ENCODE measurements at regions not wholly inside any gene's neighbourhood (a gene's known extent, or its start where the extent isn't known, plus 50 kb on each side); places are given as distances from the start of the nearest gene placed in this dataset.

DNA sequence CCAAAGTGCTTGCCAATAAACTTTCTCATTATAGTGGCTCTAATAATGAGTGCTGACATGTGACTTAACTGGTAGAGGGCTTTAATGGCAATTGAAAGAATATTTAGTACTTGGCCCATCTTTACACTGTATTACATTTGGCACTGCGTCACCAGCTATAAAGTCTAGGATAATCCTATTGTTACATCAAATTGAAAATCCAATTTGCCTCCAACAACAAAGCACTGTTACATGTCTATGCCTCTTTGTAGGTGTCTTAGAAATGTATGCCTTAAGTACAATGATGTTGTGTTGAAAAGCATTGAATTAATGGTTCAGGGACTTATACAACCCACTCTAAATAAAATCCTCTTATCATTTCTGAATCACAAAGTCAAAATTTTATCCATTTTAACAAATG lies 420.4 kb upstream of the JAG1 start:
- Histone ChIP-seq H3K4me3 (ENCODE audit: low read depth, low read length) (no peak overlapping the region), H3K9me3 (no peaks in the 10 kb centered on the region), H3K27me3 (no peaks in the 10 kb centered on the region), H3K36me3 (no peaks in the 10 kb centered on the region), H3K4me1 (no peaks in the 10 kb centered on the region)
- TF ChIP-seq, protein P1, sequence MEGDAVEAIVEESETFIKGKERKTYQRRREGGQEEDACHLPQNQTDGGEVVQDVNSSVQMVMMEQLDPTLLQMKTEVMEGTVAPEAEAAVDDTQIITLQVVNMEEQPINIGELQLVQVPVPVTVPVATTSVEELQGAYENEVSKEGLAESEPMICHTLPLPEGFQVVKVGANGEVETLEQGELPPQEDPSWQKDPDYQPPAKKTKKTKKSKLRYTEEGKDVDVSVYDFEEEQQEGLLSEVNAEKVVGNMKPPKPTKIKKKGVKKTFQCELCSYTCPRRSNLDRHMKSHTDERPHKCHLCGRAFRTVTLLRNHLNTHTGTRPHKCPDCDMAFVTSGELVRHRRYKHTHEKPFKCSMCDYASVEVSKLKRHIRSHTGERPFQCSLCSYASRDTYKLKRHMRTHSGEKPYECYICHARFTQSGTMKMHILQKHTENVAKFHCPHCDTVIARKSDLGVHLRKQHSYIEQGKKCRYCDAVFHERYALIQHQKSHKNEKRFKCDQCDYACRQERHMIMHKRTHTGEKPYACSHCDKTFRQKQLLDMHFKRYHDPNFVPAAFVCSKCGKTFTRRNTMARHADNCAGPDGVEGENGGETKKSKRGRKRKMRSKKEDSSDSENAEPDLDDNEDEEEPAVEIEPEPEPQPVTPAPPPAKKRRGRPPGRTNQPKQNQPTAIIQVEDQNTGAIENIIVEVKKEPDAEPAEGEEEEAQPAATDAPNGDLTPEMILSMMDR (IDR thresholded peaks at IDR 0.05; ENCODE audit: low read depth, low read length), result no peak
- DNase-seq, result no peak

DNA sequence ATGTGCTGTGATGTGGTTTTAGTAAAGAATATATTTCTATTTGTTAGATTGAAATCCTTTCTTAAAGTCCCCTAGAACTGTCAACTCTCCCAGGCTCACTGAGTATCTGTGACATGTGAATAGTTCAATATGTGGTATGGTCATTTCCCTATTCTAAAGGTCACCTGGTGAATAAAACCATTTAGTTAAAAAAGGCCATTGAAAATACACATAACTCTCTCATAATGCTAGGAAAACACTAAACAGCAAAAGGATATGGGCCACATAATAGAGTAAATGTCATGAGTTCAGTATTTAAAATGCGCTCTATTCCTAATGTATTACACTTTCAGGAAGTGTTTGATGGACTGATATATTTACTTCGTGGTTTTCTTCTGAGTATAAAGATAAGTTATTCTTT lies 420.9 kb upstream of the JAG1 start:
- Histone ChIP-seq H3K4me3 (ENCODE audit: low read depth, low read length) (no peak overlapping the region), H3K36me3 (no peaks in the 10 kb centered on the region), H3K27me3 (no peaks in the 10 kb centered on the region), H3K9me3 (no peaks in the 10 kb centered on the region), H3K4me1 (no peaks in the 10 kb centered on the region)
- DNase-seq, result no peak
- TF ChIP-seq, protein P1 (IDR thresholded peaks at IDR 0.05; ENCODE audit: low read depth, low read length), result no peak

DNA sequence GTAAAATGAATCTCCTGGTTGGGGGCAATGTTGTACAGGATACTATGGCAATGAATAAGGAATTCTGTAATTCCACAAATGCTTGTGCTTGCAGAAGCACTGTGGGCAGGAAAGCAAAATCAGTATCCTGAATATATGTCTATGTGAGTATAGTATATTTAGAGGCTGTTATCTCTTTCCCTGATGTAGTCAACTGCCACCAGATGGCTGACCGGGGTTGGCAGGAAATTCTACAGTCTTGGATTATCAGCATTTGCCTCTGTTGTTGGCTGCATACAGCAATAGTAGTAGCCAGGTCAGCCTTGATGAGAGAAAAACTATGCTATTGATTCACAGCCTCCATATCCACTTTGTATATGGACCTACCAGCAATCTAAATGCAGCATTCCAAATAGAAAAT lies 425.1 kb upstream of the JAG1 start:
- Histone ChIP-seq H3K36me3 (no peaks in the 10 kb centered on the region), H3K9me3 (no peaks in the 10 kb centered on the region; the same call in 1 of the 2 replicates), H3K4me1 (no peaks in the 10 kb centered on the region), H3K4me3 (ENCODE audit: low read depth, low read length) (no peak overlapping the region), H3K27me3 (no peaks in the 10 kb centered on the region)
- TF ChIP-seq, protein P1 (IDR thresholded peaks at IDR 0.05; ENCODE audit: low read depth, low read length), result no peak
- DNase-seq, result no peak

DNA sequence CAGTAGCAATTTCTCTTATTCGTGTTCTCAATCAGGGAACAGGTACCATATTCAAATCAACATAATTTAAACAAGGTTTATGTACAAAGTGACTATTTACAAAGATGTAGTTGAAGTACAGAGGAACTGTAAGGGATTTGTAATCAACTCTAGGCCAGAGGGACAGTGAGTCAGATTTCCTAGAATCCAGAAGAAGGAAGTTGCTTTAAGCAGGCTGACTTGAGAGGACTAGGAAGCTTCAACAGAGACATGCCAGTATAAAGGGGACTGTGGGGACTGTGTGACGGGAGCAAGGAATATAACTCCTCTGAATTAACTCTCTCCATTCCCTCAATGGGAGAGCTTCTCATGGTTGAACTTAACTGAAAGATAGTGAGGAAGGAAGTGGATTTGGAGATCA lies 427.4 kb upstream of the JAG1 start:
- Histone ChIP-seq H3K9me3 (no peaks in the 10 kb centered on the region; the same call in 1 of the 2 replicates), H3K4me3 (ENCODE audit: low read depth, low read length) (no peak overlapping the region), H3K4me1 (no peaks in the 10 kb centered on the region), H3K36me3 (no peaks in the 10 kb centered on the region), H3K27me3 (no peaks in the 10 kb centered on the region)
- TF ChIP-seq, protein P1 (IDR thresholded peaks at IDR 0.05; ENCODE audit: low read depth, low read length), result no peak
- DNase-seq, result no peak

DNA sequence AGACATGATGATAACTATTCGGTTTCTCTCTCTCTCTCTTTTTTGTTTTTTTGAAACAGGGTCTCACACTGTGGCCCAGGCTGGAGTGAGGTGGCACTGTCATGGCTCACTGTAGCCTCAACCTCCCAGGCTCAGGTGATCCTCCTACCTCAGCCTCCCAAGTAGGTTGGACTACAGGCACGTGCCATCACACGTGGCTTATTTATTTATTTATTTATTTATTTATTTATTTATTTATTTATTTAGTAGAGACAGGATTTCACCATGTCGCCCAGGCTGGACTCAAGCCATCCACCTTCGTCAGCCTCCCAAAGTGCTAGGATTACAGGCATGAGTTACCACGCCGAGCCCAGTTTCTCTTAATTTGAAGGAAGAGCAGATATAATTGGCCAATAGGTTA lies 427.9 kb upstream of the JAG1 start:
- no peak for DNase-seq
- no peaks in the 10 kb centered on the region for H3K36me3 ChIP-seq
- H3K27me3 ChIP-seq, result no peaks in the 10 kb centered on the region
- no peak overlapping the region for H3K4me3 ChIP-seq (ENCODE audit: low read depth, low read length)
- TF ChIP-seq, protein P1 (IDR thresholded peaks at IDR 0.05; ENCODE audit: low read depth, low read length), result no peak
- H3K4me1 ChIP-seq, result no peaks in the 10 kb centered on the region
- H3K9me3 ChIP-seq, result no peaks in the 10 kb centered on the region; the same call in 1 of the 2 replicates

DNA sequence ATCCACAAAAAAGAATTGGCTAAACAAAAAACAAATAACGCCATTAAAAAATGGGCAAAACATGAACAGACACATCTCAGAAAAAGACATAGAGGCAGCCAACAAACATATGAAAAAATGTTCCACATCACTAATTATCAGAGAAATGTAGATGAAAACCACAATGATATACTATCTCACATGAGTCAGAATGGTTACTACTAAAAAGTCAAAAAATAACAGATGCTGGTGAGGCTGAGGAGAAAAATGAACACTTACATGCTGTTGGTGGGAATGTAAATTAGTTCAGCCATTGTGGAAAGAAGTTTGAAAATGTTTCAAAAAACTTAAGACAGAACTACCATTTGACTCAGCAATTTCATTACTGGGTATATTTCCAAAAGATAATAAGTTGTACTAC lies 430.1 kb upstream of the JAG1 start:
- TF ChIP-seq, protein P1 (IDR thresholded peaks at IDR 0.05; ENCODE audit: low read depth, low read length), result no peak
- DNase-seq, result no peak
- H3K27me3 ChIP-seq, result no peaks in the 10 kb centered on the region; the same call in 1 of the 2 replicates
- H3K9me3 ChIP-seq, result no peaks in the 10 kb centered on the region; the same call in 1 of the 2 replicates
- H3K4me3 ChIP-seq (ENCODE audit: low read depth, low read length), result no peak overlapping the region
- H3K4me1 ChIP-seq, result no peaks in the 10 kb centered on the region
- H3K36me3 ChIP-seq, result no peaks in the 10 kb centered on the region
